Hematopoietic multipotent progenitor cell treated with erythropoietin and hydrocortisone succinate and interleukin-3 and kit ligand, for 17 days (in vitro differentiated cells): ENCODE measurements at regions not wholly inside any gene's neighbourhood (a gene's known extent, or its start where the extent isn't known, plus 50 kb on each side); places are given as distances from the start of the nearest gene placed in this dataset.

Experiments
- DNase-seq: peaks from one replicate; pipeline ENCODE4 v3.0.0-alpha.2; 2015; ENCODE audit warnings: low spot score

GRCh38 chr1:175826705-175827104 is 83.3 kb upstream of the TNR start:
- DNase-seq = no peak

GRCh38 chr1:175824079-175824478 is 80.7 kb upstream of the TNR start:
- peak; percentile 22 for DNase-seq

- no peak for DNase-seq
Measured at GRCh38 chr1:175823406-175823805, 80.0 kb upstream of the TNR start.

- DNase-seq = no peak
Measured at GRCh38 chr1:175822580-175822979, 79.2 kb upstream of the TNR start.

- no peak for DNase-seq
Measured at GRCh38 chr1:175820456-175821025, 77.1 kb upstream of the TNR start.

- DNase-seq = no peak
Measured at GRCh38 chr1:175818929-175819328, 75.5 kb upstream of the TNR start.

GRCh38 chr1:175817445-175817844 is 74.0 kb upstream of the TNR start:
- no peak for DNase-seq

- no peak for DNase-seq
Measured at GRCh38 chr1:175814885-175815284, 71.5 kb upstream of the TNR start.

GRCh38 chr1:175812936-175813335 is 69.5 kb upstream of the TNR start:
- no peak for DNase-seq

- no peak for DNase-seq
Measured at GRCh38 chr1:175810305-175810704, 66.9 kb upstream of the TNR start.

GRCh38 chr1:175808999-175809398 is 65.6 kb upstream of the TNR start:
- no peak for DNase-seq

- DNase-seq = no peak
Measured at GRCh38 chr1:175808573-175808972, 65.2 kb upstream of the TNR start.

- no peak for DNase-seq
Measured at GRCh38 chr1:175804561-175804960, 61.2 kb upstream of the TNR start.

GRCh38 chr1:175803413-175803812 is 60.0 kb upstream of the TNR start:
- DNase-seq = no peak

GRCh38 chr1:175802407-175803123 is 59.2 kb upstream of the TNR start:
- DNase-seq = no peak

- DNase-seq = no peak
Measured at GRCh38 chr1:175801979-175802378, 58.6 kb upstream of the TNR start.

GRCh38 chr1:175797576-175797975 is 54.2 kb upstream of the TNR start:
- DNase-seq = no peak

GRCh38 chr1:175794586-175794985 is 51.2 kb upstream of the TNR start:
- DNase-seq = no peak

GRCh38 chr1:175793617-175794016 is 50.2 kb upstream of the TNR start:
- DNase-seq = no peak
